HFFc6 (cell line): ENCODE measurements at regions not wholly inside any gene's neighbourhood (a gene's known extent, or its start where the extent isn't known, plus 50 kb on each side); places are given as distances from the start of the nearest gene placed in this dataset.
"Not testable (repeated sequence)": the region's sequence is repeated elsewhere in the genome, so short reads cannot be mapped to it uniquely, and the experiment has no call there.

Source experiments
- DNase-seq: peaks from one replicate; pipeline ENCODE4 v3.0.0-alpha.2; 2018
- H3K27ac Mint-ChIP-seq: 2 replicates; pipeline ENCODE4 v1.8.0; 2020; ENCODE audit warnings: mild to moderate bottlenecking, mixed read lengths
- H3K27me3 Mint-ChIP-seq: 2 replicates; pipeline ENCODE4 v1.8.0; 2021; ENCODE audit warnings: mild to moderate bottlenecking, moderate library complexity, mixed read lengths; ENCODE audit not compliant: insufficient read depth
- H3K36me3 Mint-ChIP-seq: 2 replicates; pipeline ENCODE4 v1.8.0; 2021; ENCODE audit warnings: low read depth, mixed read lengths
- H3K4me1 Mint-ChIP-seq: 2 replicates; pipeline ENCODE4 v1.8.0; 2020; ENCODE audit warnings: low read depth, mixed read lengths
- H3K4me3 Mint-ChIP-seq: 2 replicates; pipeline ENCODE4 v1.8.0; 2020; ENCODE audit warnings: mild to moderate bottlenecking, moderate library complexity, mixed read lengths
- H3K9me3 Mint-ChIP-seq: 2 replicates; pipeline ENCODE4 v1.8.0; 2020; ENCODE audit warnings: mild to moderate bottlenecking, mixed read lengths
- CTCF ChIP-seq: fragments of 200-600 bp; sonication (generic); IDR thresholded peaks from 2 replicates; pipeline ENCODE4 v1.5.0; 2021; ENCODE audit warnings: antibody characterized with exemption, mild to moderate bottlenecking

GRCh38 chr6:43926634-43927531 is 156.9 kb downstream of the VEGFA start:
- DNase-seq = peak; percentile 69
- Mint-ChIP-seq H3K27me3 (peaks cover 2% of the 10 kb centered on the region; the same call in 1 of the 2 replicates), H3K27ac (peak overlapping the region; percentile 66)

GRCh38 chr6:43925636-43926139 is 155.7 kb downstream of the VEGFA start:
- H3K4me3 Mint-ChIP-seq, H3K27ac Mint-ChIP-seq, H3K9me3 Mint-ChIP-seq, DNase-seq, H3K36me3 Mint-ChIP-seq, H3K27me3 Mint-ChIP-seq: not testable (repeated sequence)
- peaks cover 35% of the 10 kb centered on the region for H3K4me1 Mint-ChIP-seq

More at GRCh38 chr6:43926634-43927531, 156.9 kb downstream of the VEGFA start:
- Mint-ChIP-seq H3K4me1 (peaks cover 35% of the 10 kb centered on the region), H3K4me3 (no peak overlapping the region), H3K36me3 (no peaks in the 10 kb centered on the region), H3K9me3 (no peaks in the 10 kb centered on the region)
- TF ChIP-seq CTCF = no peak

GRCh38 chr6:43924222-43924702 is 154.3 kb downstream of the VEGFA start:
- Mint-ChIP-seq H3K9me3 (no peaks in the 10 kb centered on the region), H3K36me3 (no peaks in the 10 kb centered on the region), H3K4me3 (no peak overlapping the region), H3K27me3 (peaks cover 5% of the 10 kb centered on the region; the same call in 1 of the 2 replicates), H3K4me1 (peaks cover 35% of the 10 kb centered on the region), H3K27ac (no peak overlapping the region)
- no peak for TF ChIP-seq CTCF
- DNase-seq = no peak

GRCh38 chr6:43923376-43924221 is 153.6 kb downstream of the VEGFA start:
- Mint-ChIP-seq H3K4me1 (peaks cover 36% of the 10 kb centered on the region), H3K27me3 (peaks cover 5% of the 10 kb centered on the region; the same call in 1 of the 2 replicates), H3K27ac (peak overlapping the region; percentile 53), H3K36me3 (no peaks in the 10 kb centered on the region), H3K9me3 (no peaks in the 10 kb centered on the region), H3K4me3 (no peak overlapping the region)
- peak; percentile 46 for DNase-seq
- no peak for TF ChIP-seq CTCF

GRCh38 chr6:43922426-43923375 is 152.7 kb downstream of the VEGFA start:
- Mint-ChIP-seq H3K4me3 (no peak overlapping the region), H3K27ac (0 out of 2 replicates have a peak overlapping the region, but pooled peaks have one; percentile 53), H3K27me3 (peaks cover 5% of the 10 kb centered on the region; the same call in 1 of the 2 replicates), H3K4me1 (peaks cover 44% of the 10 kb centered on the region), H3K36me3 (no peaks in the 10 kb centered on the region), H3K9me3 (no peaks in the 10 kb centered on the region)
- no peak for TF ChIP-seq CTCF
- no peak for DNase-seq
